ENCODE measurements at regions not wholly inside any gene's neighbourhood (a gene's known extent, or its start where the extent isn't known, plus 50 kb on each side); places are given as distances from the start of the nearest gene placed in this dataset.

DNA sequence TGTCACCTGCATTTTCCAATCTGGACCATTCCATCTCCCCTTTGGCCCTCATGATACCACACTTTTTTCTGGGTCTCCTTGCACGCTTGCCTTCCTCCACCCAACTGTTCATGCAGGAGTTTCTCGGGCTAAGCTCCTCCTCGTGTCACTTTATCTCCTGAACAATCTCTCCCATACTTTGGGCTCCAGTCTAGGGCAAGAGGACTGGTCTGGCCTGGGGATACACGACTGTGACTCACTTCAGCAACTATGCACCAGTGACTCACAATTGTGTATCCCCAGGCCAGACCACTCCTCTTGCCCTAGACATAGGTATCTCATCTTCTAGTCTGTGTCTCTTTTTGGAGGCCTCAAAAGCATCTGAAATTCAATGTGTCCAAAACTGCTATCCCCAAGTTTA lies 149.4 kb upstream of the PTPRM start:
- no peak for DNase-seq (ENCODE audit: low read depth)
- TF ChIP-seq POLR2A (IDR thresholded peaks at IDR 0.05; ENCODE audit: extremely low read depth, insufficient read length) (no peak), MYC (IDR thresholded peaks at IDR 0.05; ENCODE audit: low read depth, low read length) (no peak)
- TF ChIP-seq, protein P1, sequence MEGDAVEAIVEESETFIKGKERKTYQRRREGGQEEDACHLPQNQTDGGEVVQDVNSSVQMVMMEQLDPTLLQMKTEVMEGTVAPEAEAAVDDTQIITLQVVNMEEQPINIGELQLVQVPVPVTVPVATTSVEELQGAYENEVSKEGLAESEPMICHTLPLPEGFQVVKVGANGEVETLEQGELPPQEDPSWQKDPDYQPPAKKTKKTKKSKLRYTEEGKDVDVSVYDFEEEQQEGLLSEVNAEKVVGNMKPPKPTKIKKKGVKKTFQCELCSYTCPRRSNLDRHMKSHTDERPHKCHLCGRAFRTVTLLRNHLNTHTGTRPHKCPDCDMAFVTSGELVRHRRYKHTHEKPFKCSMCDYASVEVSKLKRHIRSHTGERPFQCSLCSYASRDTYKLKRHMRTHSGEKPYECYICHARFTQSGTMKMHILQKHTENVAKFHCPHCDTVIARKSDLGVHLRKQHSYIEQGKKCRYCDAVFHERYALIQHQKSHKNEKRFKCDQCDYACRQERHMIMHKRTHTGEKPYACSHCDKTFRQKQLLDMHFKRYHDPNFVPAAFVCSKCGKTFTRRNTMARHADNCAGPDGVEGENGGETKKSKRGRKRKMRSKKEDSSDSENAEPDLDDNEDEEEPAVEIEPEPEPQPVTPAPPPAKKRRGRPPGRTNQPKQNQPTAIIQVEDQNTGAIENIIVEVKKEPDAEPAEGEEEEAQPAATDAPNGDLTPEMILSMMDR (IDR thresholded peaks at IDR 0.05; ENCODE audit: low read depth, low read length), result no peak
- TF ChIP-seq, protein P2, sequence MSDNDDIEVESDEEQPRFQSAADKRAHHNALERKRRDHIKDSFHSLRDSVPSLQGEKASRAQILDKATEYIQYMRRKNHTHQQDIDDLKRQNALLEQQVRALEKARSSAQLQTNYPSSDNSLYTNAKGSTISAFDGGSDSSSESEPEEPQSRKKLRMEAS (IDR thresholded peaks at IDR 0.05; ENCODE audit: low read depth, low read length), result no peak
- H3K4me3 ChIP-seq (ENCODE audit: low read depth, low read length), result no peak overlapping the region

DNA sequence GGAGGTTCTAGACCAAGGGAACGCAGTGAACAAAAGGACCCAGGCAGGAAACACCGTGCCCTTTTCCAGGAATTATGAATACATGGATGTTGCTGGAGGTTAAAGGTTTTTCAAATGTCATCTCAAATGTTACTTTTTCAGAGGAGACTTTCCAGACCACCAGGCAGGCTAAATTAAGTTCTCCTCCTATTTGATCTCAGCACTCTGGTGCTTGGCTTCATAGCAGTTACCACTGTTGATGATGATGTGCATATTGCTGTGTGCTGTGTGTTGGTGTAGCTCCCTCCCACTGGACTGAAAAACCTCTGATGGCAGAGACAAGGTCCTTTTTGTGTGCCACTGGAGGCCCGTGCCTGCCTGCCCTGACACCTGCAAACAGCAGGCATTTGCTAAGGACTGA lies 137.3 kb upstream of the PTPRM start:
- no peak overlapping the region for H3K4me3 ChIP-seq (ENCODE audit: low read depth, low read length)
- TF ChIP-seq POLR2A (IDR thresholded peaks at IDR 0.05; ENCODE audit: extremely low read depth, insufficient read length), result no peak
- TF ChIP-seq, protein P2 (IDR thresholded peaks at IDR 0.05; ENCODE audit: low read depth, low read length), result no peak
- no peak for TF ChIP-seq MYC (IDR thresholded peaks at IDR 0.05; ENCODE audit: low read depth, low read length)
- TF ChIP-seq, protein P1 (IDR thresholded peaks at IDR 0.05; ENCODE audit: low read depth, low read length), result no peak
- no peak for DNase-seq (ENCODE audit: low read depth)

DNA sequence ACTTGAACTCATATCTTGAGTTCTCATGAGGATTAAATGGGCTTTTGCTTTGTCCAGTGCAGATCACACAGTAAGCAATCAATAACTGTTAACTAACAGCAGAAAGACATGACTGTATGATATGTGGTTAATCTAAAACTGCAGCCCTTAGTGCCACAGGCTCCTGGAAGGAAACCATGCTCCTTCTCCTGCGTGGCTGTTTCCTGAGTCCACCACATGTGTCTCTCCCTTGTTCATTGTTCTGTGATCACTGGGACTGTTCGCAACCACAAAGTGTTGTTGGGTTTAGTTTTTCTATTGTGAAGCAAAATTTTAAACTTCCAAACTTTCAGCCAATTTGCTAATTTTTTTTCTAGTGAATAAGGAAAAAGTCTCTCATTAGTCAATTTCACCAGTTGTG lies 130.9 kb upstream of the PTPRM start:
- no peak overlapping the region for H3K4me3 ChIP-seq (ENCODE audit: low read depth, low read length)
- TF ChIP-seq, protein P2 (IDR thresholded peaks at IDR 0.05; ENCODE audit: low read depth, low read length), result no peak
- TF ChIP-seq POLR2A (IDR thresholded peaks at IDR 0.05; ENCODE audit: extremely low read depth, insufficient read length), result no peak
- TF ChIP-seq, protein P1 (IDR thresholded peaks at IDR 0.05; ENCODE audit: low read depth, low read length), result no peak
- no peak for TF ChIP-seq MYC (IDR thresholded peaks at IDR 0.05; ENCODE audit: low read depth, low read length)
- no peak for DNase-seq (ENCODE audit: low read depth)

DNA sequence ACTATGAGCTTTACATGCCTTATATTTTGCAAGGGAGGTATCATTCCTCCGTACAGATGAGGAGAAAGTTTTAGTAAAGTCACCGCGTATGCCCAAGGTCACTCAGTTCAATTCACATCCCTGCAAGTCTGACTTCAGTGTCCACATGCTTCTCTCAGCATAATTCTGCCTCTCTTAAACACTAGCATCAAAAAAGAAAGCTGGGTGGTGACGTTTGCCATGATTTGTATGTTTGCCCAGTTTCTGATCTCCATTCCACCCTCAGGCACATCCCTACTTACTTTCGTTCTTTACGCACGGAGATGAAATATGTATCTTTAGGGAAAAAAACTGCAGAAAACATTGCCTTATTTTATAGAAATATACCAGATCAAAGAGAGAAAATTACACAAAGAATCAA lies 129.2 kb upstream of the PTPRM start:
- no peak for TF ChIP-seq POLR2A (IDR thresholded peaks at IDR 0.05; ENCODE audit: extremely low read depth, insufficient read length)
- TF ChIP-seq, protein P2 (IDR thresholded peaks at IDR 0.05; ENCODE audit: low read depth, low read length), result no peak
- TF ChIP-seq MYC (IDR thresholded peaks at IDR 0.05; ENCODE audit: low read depth, low read length), result no peak
- TF ChIP-seq, protein P1 (IDR thresholded peaks at IDR 0.05; ENCODE audit: low read depth, low read length), result no peak
- DNase-seq (ENCODE audit: low read depth), result no peak
- H3K4me3 ChIP-seq (ENCODE audit: low read depth, low read length), result no peak overlapping the region

DNA sequence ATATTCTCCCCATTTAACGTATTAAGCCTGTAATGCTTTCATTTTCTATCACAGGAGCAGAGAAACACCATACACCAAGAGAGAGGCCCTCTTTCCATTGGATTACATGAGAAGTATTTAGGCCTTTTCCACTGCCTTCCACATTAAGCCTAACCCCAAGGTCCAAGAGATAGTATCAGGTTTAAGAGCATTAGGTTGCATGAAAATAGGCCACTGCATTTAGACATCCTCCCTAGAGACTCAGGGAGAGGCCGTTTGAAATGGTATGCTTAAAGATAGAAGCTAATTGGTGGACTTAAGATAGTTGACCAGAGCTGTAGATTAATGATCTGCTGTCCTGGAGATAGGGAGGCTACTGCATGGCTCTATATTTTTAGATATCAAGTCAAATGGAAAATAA lies 128.5 kb upstream of the PTPRM start:
- TF ChIP-seq MYC (IDR thresholded peaks at IDR 0.05; ENCODE audit: low read depth, low read length), result no peak
- TF ChIP-seq, protein P2 (IDR thresholded peaks at IDR 0.05; ENCODE audit: low read depth, low read length), result no peak
- no peak overlapping the region for H3K4me3 ChIP-seq (ENCODE audit: low read depth, low read length)
- DNase-seq (ENCODE audit: low read depth), result no peak

DNA sequence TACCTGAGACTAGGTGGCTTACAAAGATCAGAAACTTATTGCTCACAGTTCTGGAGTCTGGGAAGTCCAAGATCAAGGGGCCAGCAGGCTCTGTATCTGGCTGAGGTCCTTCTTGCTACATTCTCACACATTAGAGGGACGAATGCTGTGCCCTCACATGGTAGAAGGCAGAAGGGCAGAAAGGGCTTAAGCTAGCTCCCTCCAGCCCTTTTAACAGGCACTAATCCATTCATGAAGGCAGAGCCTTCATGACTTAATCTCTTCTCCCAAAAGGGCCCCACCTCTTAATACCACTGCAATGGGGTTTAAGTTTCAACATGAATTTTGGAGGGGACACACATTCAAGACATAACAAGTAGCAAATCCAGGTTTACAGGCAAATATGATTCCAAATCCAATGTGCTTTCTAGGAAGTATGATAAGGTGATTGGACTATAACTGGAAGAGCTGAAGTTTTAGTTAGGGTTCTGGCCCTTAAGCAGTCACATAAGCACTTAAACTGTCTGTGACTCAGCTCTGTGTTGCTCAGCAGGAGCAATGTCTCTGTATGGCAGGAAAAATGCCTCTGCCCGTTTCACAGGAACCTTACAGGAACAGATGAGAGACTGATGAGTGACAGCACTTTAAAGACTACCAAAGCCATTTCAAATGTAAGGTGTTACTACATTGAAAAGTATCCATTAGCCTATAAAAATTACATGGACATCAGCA lies 119.6 kb upstream of the PTPRM start:
- H3K4me3 ChIP-seq (ENCODE audit: low read depth, low read length), result no peak overlapping the region

More for the DNA sequence above, 119.6 kb upstream of the PTPRM start:
- DNase-seq (ENCODE audit: low read depth), result no peak
- TF ChIP-seq POLR2A (IDR thresholded peaks at IDR 0.05; ENCODE audit: extremely low read depth, insufficient read length) (no peak), MYC (IDR thresholded peaks at IDR 0.05; ENCODE audit: low read depth, low read length) (no peak)
- TF ChIP-seq, protein P2 (IDR thresholded peaks at IDR 0.05; ENCODE audit: low read depth, low read length), result no peak
- TF ChIP-seq, protein P1 (IDR thresholded peaks at IDR 0.05; ENCODE audit: low read depth, low read length), result no peak
